ENCODE measurements at regions not wholly inside any gene's neighbourhood (a gene's known extent, or its start where the extent isn't known, plus 50 kb on each side); places are given as distances from the start of the nearest gene placed in this dataset.

- Histone ChIP-seq H3K4me1 (peaks cover 5 to 33% (median 24%) of the 10 kb centered on the region in 4 donors), H3K27me3 (no peaks in the 10 kb centered on the region), H3K9me3 (no peaks in the 10 kb centered on the region), H3K27ac (no peak overlapping the region), H3K36me3 (no peaks in the 10 kb centered on the region), H3K4me3 (no peak overlapping the region)
- WGBS, 2 donors (ENCODE audit: low coverage in 1 of 2) = 76 to 80% methylated on average over 1 to 5 of the region's 5 CpGs
- intact Hi-C loops (cut with DNase I; ENCODE audit: low total_unique reads) (no loop called here), in situ Hi-C loops (cut with MboI; ENCODE audit: low pct_ligation_motif_present in 1 of 4, low pct_unique_long_range_greater_than_20kb in 1 of 4, low sequenced_read_pairs in 3 of 4) (no loop called here)
- DNase-seq = no peak
- TF ChIP-seq EP300 (IDR thresholded peaks at IDR 0.05; ENCODE audit: low read depth) (no peak), POLR2AphosphoS5 (IDR thresholded peaks at IDR 0.05) (no peak), POLR2A (IDR thresholded peaks at IDR 0.05) (no peak)
- TF ChIP-seq, protein P1, sequence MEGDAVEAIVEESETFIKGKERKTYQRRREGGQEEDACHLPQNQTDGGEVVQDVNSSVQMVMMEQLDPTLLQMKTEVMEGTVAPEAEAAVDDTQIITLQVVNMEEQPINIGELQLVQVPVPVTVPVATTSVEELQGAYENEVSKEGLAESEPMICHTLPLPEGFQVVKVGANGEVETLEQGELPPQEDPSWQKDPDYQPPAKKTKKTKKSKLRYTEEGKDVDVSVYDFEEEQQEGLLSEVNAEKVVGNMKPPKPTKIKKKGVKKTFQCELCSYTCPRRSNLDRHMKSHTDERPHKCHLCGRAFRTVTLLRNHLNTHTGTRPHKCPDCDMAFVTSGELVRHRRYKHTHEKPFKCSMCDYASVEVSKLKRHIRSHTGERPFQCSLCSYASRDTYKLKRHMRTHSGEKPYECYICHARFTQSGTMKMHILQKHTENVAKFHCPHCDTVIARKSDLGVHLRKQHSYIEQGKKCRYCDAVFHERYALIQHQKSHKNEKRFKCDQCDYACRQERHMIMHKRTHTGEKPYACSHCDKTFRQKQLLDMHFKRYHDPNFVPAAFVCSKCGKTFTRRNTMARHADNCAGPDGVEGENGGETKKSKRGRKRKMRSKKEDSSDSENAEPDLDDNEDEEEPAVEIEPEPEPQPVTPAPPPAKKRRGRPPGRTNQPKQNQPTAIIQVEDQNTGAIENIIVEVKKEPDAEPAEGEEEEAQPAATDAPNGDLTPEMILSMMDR (IDR thresholded peaks at IDR 0.05) = no peak
These were observed 100.7 kb upstream of the TAF1B start for GRCh38 chr2:9742601-9743000.

DNA sequence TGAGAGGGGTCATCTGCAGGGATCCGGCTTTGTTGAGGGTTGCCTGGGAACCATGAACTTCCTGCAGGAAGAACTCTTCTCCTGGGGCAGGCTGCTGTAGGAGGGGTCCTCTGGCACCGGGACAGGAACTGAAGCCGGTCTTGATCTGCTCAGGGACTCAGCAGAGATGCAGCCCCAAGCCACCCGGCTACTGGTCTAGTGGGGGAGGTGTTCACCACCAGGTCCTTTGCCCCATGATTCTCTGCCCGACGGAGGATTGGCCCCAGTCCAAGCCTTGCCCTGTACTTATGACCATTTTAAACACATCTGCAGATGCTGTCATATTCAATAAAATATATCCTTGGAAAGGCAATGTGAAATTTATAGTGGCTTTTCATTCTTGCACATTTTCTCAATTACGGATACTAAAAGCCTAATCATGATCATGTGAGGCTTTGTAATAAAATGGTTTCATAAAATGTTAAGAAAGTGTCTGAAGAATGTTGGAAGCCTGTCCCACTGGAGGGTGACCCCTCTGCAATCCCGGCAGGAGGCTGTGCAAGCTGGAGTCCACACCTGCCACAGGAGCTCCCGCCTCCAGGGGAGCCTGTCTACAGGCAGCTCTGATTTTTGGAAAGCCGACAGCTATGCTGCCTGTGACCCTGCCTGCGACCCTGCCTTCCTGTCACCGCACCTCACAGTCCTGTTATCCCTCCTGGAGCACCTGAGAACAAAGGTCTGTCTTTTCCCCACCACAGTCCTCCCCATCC lies 98.8 kb upstream of the TAF1B start:
- DNase-seq = peak; percentile 84
- H3K27ac ChIP-seq = peak overlapping the region in 3 of 4 donors; percentile 14 to 45 (median 41)
- no peaks in the 10 kb centered on the region for H3K36me3 ChIP-seq
- intact Hi-C loops (cut with DNase I; ENCODE audit: low total_unique reads) (no loop called here), in situ Hi-C loops (cut with MboI; ENCODE audit: low pct_ligation_motif_present in 1 of 4, low pct_unique_long_range_greater_than_20kb in 1 of 4, low sequenced_read_pairs in 3 of 4) (no loop called here)
- peaks cover 3 to 29% (median 15%) of the 10 kb centered on the region in 4 donors for H3K4me1 ChIP-seq
- H3K27me3 ChIP-seq = no peaks in the 10 kb centered on the region
- H3K4me3 ChIP-seq = no peak overlapping the region
- H3K9me3 ChIP-seq = no peaks in the 10 kb centered on the region
- WGBS, 2 donors (ENCODE audit: low coverage in 1 of 2) = 40 to 44% methylated on average over 1 to 12 of the region's 12 CpGs
- TF ChIP-seq POLR2AphosphoS5 (IDR thresholded peaks at IDR 0.05) = no peak
- no peak for TF ChIP-seq POLR2A (IDR thresholded peaks at IDR 0.05)
- TF ChIP-seq, protein P1 (IDR thresholded peaks at IDR 0.05) = peak in 2 of 5 experiments; percentile 12 to 44

DNA sequence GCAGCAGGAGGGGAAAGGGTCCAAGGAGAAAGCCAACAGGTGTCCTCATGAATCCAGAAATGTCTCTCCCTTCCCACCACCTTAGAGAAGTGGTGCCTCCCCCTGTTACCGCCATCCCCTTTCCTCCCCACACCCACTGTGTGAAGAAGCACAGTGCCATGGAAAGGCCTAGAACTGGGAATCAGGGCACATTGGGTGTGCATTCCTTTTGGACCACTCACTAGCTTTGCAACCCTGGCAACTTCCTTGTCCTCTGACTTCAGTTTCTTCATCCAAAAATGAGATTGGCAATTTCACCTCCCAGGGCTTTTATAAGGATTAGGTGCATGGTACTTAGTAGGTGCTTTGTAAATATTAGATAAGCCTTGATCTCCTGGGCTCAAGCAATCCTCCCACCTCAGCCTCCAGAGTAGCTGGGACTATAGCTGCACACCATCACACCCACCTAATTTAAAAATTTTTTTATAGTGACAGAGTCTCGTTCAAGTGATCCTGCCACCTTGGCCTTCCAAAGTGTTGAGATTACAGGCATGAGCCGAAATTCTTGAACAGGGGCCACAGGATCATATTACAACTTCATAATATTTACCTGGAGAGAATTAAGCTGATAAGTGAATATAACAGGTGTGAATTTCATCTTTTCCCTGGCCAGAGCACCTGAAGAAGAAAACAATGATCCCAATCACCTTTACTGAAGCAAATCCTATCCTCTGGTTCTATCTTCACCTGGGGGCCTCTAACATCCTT lies 97.9 kb upstream of the TAF1B start:
- TF ChIP-seq POLR2AphosphoS5 (IDR thresholded peaks at IDR 0.05) (no peak), POLR2A (IDR thresholded peaks at IDR 0.05) (no peak), EP300 (IDR thresholded peaks at IDR 0.05; ENCODE audit: low read depth) (no peak)
- TF ChIP-seq, protein P1 (IDR thresholded peaks at IDR 0.05) = no peak
- Histone ChIP-seq H3K9me3 (no peaks in the 10 kb centered on the region), H3K27me3 (no peaks in the 10 kb centered on the region), H3K36me3 (no peaks in the 10 kb centered on the region), H3K27ac (no peak overlapping the region), H3K4me1 (peaks cover 3 to 25% (median 11%) of the 10 kb centered on the region in 4 donors), H3K4me3 (no peak overlapping the region)
- in situ Hi-C loops (cut with MboI; ENCODE audit: low pct_ligation_motif_present in 1 of 4, low pct_unique_long_range_greater_than_20kb in 1 of 4, low sequenced_read_pairs in 3 of 4) = no loop called here
- WGBS, 2 donors (ENCODE audit: low coverage in 1 of 2) = 0 to 65% methylated on average over 1 to 3 of the region's 3 CpGs
- intact Hi-C loops (cut with DNase I; ENCODE audit: low total_unique reads) = no loop called here
- no peak for DNase-seq

- in situ Hi-C loops (cut with MboI; ENCODE audit: low pct_ligation_motif_present in 1 of 4, low pct_unique_long_range_greater_than_20kb in 1 of 4, low sequenced_read_pairs in 3 of 4) (no loop called here), intact Hi-C loops (cut with DNase I; ENCODE audit: low total_unique reads) (no loop called here)
- Histone ChIP-seq H3K36me3 (no peaks in the 10 kb centered on the region), H3K9me3 (no peaks in the 10 kb centered on the region), H3K4me3 (no peak overlapping the region), H3K27me3 (no peaks in the 10 kb centered on the region), H3K27ac (no peak overlapping the region), H3K4me1 (peaks cover 3 to 26% (median 11%) of the 10 kb centered on the region in 4 donors)
- DNase-seq = no peak
- 88 to 95% methylated on average over 4 of the region's 4 CpGs for WGBS, 2 donors (ENCODE audit: low coverage in 1 of 2)
- TF ChIP-seq, protein P1 (IDR thresholded peaks at IDR 0.05) = no peak
- TF ChIP-seq EP300 (IDR thresholded peaks at IDR 0.05; ENCODE audit: low read depth) = no peak
- TF ChIP-seq POLR2A (IDR thresholded peaks at IDR 0.05) = no peak
- TF ChIP-seq POLR2AphosphoS5 (IDR thresholded peaks at IDR 0.05) = no peak
These were observed 95.9 kb upstream of the TAF1B start for GRCh38 chr2:9747396-9747795.
